ENCODE measurements at regions not wholly inside any gene's neighbourhood (a gene's known extent, or its start where the extent isn't known, plus 50 kb on each side); places are given as distances from the start of the nearest gene placed in this dataset.

GRCh38 chr4:170271723-170272122, 182.0 kb upstream of the AADAT start:
- H3K4me3 ChIP-seq: no peak overlapping the region
- H3K27me3 ChIP-seq: no peaks in the 10 kb centered on the region
- H3K9me3 ChIP-seq: no peaks in the 10 kb centered on the region
- intact Hi-C loops (cut with DNase I): no loop called here
- no peak for TF ChIP-seq POLR2AphosphoS5 (IDR thresholded peaks at IDR 0.05; ENCODE audit: insufficient read depth in 1 of 2, low read depth in 1 of 2)
- TF ChIP-seq, protein P1, sequence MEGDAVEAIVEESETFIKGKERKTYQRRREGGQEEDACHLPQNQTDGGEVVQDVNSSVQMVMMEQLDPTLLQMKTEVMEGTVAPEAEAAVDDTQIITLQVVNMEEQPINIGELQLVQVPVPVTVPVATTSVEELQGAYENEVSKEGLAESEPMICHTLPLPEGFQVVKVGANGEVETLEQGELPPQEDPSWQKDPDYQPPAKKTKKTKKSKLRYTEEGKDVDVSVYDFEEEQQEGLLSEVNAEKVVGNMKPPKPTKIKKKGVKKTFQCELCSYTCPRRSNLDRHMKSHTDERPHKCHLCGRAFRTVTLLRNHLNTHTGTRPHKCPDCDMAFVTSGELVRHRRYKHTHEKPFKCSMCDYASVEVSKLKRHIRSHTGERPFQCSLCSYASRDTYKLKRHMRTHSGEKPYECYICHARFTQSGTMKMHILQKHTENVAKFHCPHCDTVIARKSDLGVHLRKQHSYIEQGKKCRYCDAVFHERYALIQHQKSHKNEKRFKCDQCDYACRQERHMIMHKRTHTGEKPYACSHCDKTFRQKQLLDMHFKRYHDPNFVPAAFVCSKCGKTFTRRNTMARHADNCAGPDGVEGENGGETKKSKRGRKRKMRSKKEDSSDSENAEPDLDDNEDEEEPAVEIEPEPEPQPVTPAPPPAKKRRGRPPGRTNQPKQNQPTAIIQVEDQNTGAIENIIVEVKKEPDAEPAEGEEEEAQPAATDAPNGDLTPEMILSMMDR (IDR thresholded peaks at IDR 0.05): no peak
- no peak for TF ChIP-seq POLR2A (IDR thresholded peaks at IDR 0.05)
- H3K36me3 ChIP-seq: no peaks in the 10 kb centered on the region
- no peaks in the 10 kb centered on the region for H3K4me1 ChIP-seq
- DNase-seq (ENCODE audit: extremely low spot score in 2 of 2): no peak
- no peak overlapping the region for H3K27ac ChIP-seq

- intact Hi-C loops (cut with DNase I): no loop called here
Observed at GRCh38 chr4:170270628-170271027, 180.9 kb upstream of the AADAT start.

GRCh38 chr4:170269950-170270349, 180.2 kb upstream of the AADAT start:
- TF ChIP-seq, protein P1 (IDR thresholded peaks at IDR 0.05): no peak
- TF ChIP-seq POLR2A (IDR thresholded peaks at IDR 0.05): no peak
- TF ChIP-seq POLR2AphosphoS5 (IDR thresholded peaks at IDR 0.05; ENCODE audit: insufficient read depth in 1 of 2, low read depth in 1 of 2): no peak
- H3K27ac ChIP-seq: no peak overlapping the region
- H3K36me3 ChIP-seq: no peaks in the 10 kb centered on the region
- H3K9me3 ChIP-seq: no peaks in the 10 kb centered on the region
- no peaks in the 10 kb centered on the region for H3K27me3 ChIP-seq
- no peak overlapping the region for H3K4me3 ChIP-seq
- H3K4me1 ChIP-seq: no peaks in the 10 kb centered on the region
- no peak for DNase-seq (ENCODE audit: extremely low spot score in 2 of 2)
- intact Hi-C loops (cut with DNase I): no loop called here

More at GRCh38 chr4:170270628-170271027, 180.9 kb upstream of the AADAT start:
- Histone ChIP-seq H3K27ac (no peak overlapping the region), H3K4me1 (no peaks in the 10 kb centered on the region), H3K27me3 (no peaks in the 10 kb centered on the region), H3K4me3 (no peak overlapping the region), H3K9me3 (no peaks in the 10 kb centered on the region), H3K36me3 (no peaks in the 10 kb centered on the region)
- DNase-seq (ENCODE audit: extremely low spot score in 2 of 2): no peak
- no peak for TF ChIP-seq POLR2AphosphoS5 (IDR thresholded peaks at IDR 0.05; ENCODE audit: insufficient read depth in 1 of 2, low read depth in 1 of 2)
- no peak for TF ChIP-seq POLR2A (IDR thresholded peaks at IDR 0.05)
- TF ChIP-seq, protein P1 (IDR thresholded peaks at IDR 0.05): no peak

DNA sequence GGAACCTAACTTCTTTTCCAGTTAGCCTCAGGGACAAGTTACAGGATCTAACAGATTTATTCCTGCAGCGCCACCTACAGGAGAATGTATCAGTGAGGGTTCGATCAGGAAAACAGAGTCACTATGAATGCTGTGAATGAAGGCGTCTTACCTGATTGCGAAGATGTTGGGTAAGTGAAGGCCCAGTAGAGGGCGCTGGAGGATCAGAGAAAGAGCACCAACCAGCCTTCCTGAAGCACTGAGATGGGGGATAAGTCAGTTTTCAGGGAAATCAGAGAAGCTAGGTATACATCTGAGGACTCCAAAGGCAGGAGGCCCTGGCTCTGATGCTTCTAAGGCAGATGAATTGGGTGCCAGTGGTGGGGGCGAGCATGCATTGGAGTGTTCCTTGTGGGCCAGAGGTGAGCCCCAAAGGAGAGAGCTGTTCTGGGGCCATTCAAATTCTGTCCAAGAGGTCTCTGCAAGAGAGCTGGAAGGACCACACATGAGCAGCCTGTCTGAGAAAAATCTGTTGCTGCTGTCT, 169.9 kb upstream of the AADAT start:
- TF ChIP-seq POLR2AphosphoS5 (IDR thresholded peaks at IDR 0.05; ENCODE audit: insufficient read depth in 1 of 2, low read depth in 1 of 2) (peak in 1 of 2 donors; percentile 12), POLR2A (IDR thresholded peaks at IDR 0.05) (no peak)
- TF ChIP-seq, protein P1 (IDR thresholded peaks at IDR 0.05): peak; percentile 22 to 78 (median 72)
- Histone ChIP-seq H3K4me1 (no peaks in the 10 kb centered on the region), H3K36me3 (no peaks in the 10 kb centered on the region), H3K4me3 (no peak overlapping the region), H3K27ac (no peak overlapping the region), H3K27me3 (no peaks in the 10 kb centered on the region), H3K9me3 (no peaks in the 10 kb centered on the region)
- intact Hi-C loops (cut with DNase I): no loop called here
- no peak for DNase-seq (ENCODE audit: extremely low spot score in 2 of 2)

GRCh38 chr4:170256807-170257206, 167.1 kb upstream of the AADAT start:
- no peaks in the 10 kb centered on the region for H3K9me3 ChIP-seq
- TF ChIP-seq POLR2A (IDR thresholded peaks at IDR 0.05) (no peak), POLR2AphosphoS5 (IDR thresholded peaks at IDR 0.05; ENCODE audit: insufficient read depth in 1 of 2, low read depth in 1 of 2) (no peak)
- TF ChIP-seq, protein P1 (IDR thresholded peaks at IDR 0.05): no peak
- H3K27ac ChIP-seq: no peak overlapping the region
- H3K36me3 ChIP-seq: no peaks in the 10 kb centered on the region
- no peaks in the 10 kb centered on the region for H3K27me3 ChIP-seq
- no peaks in the 10 kb centered on the region for H3K4me1 ChIP-seq
- no peak overlapping the region for H3K4me3 ChIP-seq
- no peak for DNase-seq (ENCODE audit: extremely low spot score in 2 of 2)
- intact Hi-C loops (cut with DNase I): no loop called here
